Fibroblast of peridontal ligament (primary cell): ENCODE measurements at regions not wholly inside any gene's neighbourhood (a gene's known extent, or its start where the extent isn't known, plus 50 kb on each side); places are given as distances from the start of the nearest gene placed in this dataset.

Experiments
- DNase-seq: peaks from one replicate; pipeline ENCODE4 v3.0.0-alpha.2; 2010; ENCODE audit errors: extremely low read depth

- no peak for DNase-seq
Measured at GRCh38 chr4:188824553-188824952, 685.3 kb downstream of the TRIML1 start.

DNA sequence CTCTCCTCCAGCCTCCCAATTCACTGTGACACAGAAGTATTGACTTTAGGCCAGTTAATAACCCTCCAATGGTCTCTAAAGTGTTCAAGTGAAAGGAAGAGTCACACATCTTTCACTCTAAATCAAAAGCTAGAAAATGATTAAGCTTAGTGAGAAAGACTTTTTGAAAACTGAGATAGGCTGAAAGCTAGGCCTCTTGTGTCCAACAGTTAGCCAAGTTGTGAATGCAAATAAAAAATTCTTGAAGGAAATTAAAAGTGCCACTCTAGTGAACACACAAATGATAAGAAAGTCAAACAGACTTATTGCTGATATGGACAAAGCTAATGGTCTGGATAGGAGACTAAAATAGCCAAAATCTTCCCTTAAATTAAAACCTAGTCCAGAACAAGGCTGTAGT, 687.2 kb downstream of the TRIML1 start:
- DNase-seq, result no peak

GRCh38 chr4:188839704-188840103, 700.5 kb downstream of the TRIML1 start:
- no peak for DNase-seq

GRCh38 chr4:188841523-188841922, 702.3 kb downstream of the TRIML1 start:
- DNase-seq, result peak; percentile 18

DNA sequence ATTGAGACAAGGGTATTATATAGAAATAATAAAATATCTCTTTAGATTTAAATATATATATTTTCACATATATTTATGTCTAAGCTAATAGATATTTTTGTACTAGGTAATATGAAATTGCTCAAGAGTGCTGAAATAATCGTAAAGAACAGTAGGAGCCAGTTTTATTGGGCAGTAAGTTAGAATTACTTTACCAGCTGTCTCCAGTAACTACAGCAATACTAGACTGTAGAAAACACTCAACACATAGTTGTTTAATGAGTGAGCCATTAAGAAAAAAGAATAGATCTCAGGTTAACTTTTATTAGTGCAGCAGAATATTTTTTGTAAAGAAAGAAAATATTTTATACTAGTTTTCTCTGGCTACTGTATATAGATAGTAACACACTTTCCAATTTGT, 715.2 kb downstream of the TRIML1 start:
- peak; percentile 15 for DNase-seq

DNA sequence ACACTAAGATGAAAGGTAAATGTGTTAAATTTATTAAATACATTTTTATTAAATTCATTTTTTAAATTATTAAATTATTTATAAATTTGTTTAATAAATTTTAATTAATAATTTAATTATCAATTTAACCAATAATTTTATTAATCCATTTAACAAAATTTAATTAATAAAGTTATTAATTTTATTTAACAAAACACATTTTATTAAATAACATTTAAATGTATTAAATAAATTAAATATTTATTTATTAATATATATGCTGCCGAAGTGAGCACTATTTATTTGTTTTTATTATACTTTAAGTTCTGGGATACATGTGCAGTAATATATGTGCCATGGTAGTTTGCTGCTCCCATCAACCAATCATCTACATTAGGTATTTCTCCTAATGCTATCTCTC, 719.5 kb downstream of the TRIML1 start:
- no peak for DNase-seq

GRCh38 chr4:188864741-188865140, 725.5 kb downstream of the TRIML1 start:
- DNase-seq, result no peak

- DNase-seq, result no peak
Measured at GRCh38 chr4:188867796-188868195, 728.6 kb downstream of the TRIML1 start.

- peak; percentile 58 for DNase-seq
Measured at GRCh38 chr4:188869581-188869980, 730.3 kb downstream of the TRIML1 start.

DNA sequence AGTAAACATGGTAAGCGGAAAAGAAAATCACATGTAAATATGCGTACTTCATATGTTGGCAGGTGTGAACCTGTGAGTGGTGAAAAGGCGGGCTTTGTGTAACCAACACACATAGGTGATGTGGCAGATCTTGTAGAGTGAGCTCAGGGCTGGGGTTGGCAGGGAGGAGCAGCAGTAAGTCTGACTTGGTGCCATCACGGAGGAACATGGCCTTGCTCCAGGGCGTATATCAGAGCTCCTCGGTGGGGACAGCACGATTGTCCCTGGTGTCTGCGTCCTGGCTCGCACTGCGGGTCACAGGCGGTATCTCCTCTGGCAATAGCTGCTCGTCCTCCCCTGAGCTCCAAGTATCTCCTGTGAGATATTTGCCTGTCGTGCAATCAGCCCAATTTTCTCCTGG, 733.6 kb downstream of the TRIML1 start:
- no peak for DNase-seq

- peak; percentile 26 for DNase-seq
Measured at GRCh38 chr4:188876881-188877280, 737.6 kb downstream of the TRIML1 start.

DNA sequence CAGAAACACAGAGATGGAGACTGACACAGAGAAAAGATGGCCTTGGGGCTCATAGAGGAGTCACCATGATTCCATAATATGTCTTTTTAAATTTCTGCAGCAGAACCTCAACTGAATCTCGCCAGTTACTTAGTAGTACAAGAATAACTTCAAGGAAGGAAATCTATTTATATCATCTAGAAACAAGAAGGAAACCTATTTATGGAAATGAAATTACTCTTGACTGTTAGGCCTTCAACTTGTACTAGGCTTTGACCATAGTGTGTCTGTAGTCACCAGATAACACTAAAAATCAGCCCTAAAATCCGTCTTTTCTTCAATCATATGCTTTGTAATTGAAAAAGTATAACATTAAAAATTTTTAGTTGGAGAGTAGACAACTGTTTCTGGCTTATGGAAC, 740.4 kb downstream of the TRIML1 start:
- DNase-seq, result no peak

DNA sequence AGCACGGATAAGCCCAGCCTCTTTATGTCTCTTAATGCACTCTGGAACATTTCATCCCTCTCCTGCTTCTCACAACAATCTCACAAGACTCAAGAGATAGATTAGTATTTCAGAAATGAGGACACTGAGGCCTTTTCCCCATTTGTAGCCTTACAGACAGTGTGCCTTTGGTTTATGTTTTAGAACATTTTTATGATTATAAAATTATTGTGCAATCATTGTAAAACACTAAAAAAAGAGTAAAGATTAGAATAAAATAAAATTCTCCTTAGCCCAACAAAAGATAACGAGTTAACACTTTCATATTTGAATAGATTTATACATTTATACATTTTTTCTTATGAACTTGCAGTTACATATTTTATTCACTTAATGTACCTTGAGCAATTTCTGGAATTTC, 748.7 kb downstream of the TRIML1 start:
- no peak for DNase-seq

DNA sequence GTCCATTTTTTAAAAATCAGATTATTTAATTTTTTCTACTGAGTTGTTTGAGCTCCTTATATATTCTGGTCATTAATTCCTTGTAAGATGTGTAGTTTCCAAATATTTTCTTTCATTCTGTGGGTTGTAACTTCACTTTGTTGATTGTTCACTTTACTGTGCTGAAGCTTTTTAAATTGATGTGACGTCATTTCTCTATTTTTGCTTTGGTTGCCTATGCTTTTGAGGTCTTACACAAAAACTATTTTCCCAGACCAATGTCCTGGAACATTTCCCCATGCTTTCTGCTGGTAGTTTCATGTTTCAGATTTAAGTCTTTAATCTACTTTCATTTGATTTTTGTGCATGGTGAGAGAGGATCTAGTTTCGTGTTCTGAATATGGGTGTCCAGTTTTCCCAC, 753.6 kb downstream of the TRIML1 start:
- DNase-seq, result peak; percentile 56

DNA sequence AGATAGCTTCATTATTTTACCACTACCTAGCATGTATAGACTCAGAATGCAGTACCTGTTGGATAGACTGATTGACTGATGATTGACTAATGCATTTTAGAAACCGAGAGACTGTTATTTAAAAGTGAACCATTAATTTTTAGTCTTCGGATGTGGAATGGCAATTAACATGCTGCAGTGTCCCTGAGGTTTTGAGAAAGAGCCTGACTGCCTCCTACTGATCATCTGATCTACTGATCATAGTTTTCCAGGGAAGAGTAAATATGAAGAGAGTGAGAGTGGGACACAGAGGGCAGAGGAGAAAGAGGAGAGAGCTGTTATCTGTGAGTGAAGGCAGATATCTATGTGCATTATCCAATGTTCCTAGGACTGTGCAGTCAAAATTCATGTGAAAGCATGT, 764.7 kb downstream of the TRIML1 start:
- DNase-seq, result peak; percentile 18

DNA sequence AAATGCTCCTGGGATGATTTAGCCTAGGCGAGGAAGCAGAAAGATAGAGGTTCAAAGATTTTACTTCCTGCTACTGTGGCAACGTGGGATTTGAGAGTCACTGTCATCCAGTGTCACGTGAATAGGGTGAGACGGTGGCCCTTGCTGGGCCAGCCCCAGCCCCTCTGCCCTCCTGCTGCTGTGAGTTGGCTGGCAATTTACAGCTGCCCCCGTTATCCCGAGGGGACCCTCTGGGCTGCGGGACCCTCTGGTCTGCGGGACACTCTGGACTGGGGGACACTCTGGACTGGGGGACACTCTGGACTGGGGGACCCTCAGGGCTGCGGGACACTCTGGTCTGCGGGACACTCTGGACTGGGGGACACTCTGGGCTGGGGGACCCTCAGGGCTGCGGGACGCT, 765.4 kb downstream of the TRIML1 start:
- DNase-seq, result no peak

DNA sequence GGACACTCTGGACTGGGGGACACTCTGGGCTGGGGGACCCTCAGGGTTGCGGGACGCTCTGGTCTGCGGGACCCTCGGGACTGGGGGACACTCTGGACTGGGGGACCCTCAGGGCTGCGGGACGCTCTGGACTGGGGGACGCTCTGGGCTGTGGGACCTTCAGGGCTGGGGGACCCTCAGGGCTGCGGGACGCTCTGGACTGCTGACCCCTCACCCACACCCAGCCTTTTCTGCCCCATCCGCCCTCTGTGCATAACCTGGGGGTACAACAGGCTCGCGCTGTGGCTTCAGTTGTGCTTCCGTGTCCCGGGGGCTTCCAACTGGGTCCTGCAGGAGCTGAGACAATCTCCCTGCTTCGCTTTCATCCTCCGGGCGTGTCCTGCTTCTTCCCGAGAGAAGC, 766.0 kb downstream of the TRIML1 start:
- no peak for DNase-seq

GRCh38 chr4:188911199-188911598, 772.0 kb downstream of the TRIML1 start:
- DNase-seq, result no peak

- no peak for DNase-seq
Measured at GRCh38 chr4:188911707-188912106, 772.5 kb downstream of the TRIML1 start.

DNA sequence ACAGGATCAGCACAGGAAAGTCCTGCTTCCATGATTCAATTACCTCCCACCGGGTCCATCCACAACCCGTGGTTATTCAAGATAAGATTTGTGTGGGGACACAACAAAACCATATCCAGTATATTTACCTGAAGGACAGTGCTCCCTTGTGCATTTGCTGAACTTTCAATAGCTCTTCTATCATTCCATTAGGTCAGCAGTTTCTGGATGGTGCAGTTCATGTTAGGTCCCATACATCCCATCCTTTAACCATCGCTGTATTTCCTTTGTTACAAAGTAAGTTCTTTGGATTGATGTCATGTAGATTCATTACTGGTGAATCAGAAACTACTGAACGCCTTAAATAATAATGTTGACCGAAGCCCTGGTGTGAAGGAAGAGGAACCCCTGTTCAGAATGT, 775.9 kb downstream of the TRIML1 start:
- DNase-seq, result no peak

- peak; percentile 48 for DNase-seq
Measured at GRCh38 chr4:188918787-188919186, 779.5 kb downstream of the TRIML1 start.

GRCh38 chr4:188930822-188931221, 791.6 kb downstream of the TRIML1 start:
- no peak for DNase-seq

GRCh38 chr4:188934320-188934962, 795.2 kb downstream of the TRIML1 start:
- DNase-seq, result peak; percentile 45

DNA sequence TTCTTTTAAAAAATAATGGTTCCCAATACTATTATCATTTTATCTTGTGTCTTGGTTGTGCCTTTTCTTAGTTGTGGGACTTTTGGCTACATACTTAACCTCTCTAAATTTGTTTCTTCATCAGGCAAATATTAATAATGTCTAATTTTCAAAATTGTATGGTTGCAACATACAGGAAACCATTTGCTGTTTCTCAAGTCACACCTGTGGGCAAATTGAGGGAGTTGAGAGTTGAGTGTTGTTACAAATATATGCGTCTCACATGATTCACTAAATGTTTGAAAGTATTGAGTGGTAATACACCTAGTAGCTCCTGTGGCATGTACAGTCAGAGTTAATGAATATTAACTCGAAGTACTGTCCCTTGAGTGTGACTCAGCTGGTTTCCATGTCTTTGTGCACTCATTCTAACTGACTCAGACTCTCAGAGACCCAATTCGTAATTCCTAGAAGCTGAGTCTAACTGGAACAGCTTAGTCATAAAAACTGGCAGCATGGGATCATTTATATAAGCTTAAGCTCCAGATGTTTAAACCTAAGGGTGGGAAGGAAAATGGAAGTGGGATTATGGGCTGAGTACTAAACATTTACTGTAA, 802.4 kb downstream of the TRIML1 start:
- peak; percentile 100 for DNase-seq
